Heart left ventricle (tissue), 13 donors: ENCODE measurements at regions not wholly inside any gene's neighbourhood (a gene's known extent, or its start where the extent isn't known, plus 50 kb on each side); places are given as distances from the start of the nearest gene placed in this dataset.

ENCODE experiments used
- POLR2A ChIP-seq, 2 donors: fragments of 450-650 bp; IDR thresholded peaks; one replicate each; pipeline ENCODE4 v1.6.1; 2017; ENCODE audit warnings: antibody characterized with exemption in 2 of 2, mild to moderate bottlenecking in 2 of 2, moderate library complexity in 2 of 2
- TF ChIP-seq, protein P1 (sequence below), 12 donors: fragments of 200-600 bp; sonication (generic) in 4 of 12; IDR thresholded peaks; one replicate each; pipeline versions ENCODE4 v1.5.0 to v1.8.0; 2018 to 2022; ENCODE audit warnings: antibody characterized with exemption in 12 of 12, mild to moderate bottlenecking in 5 of 12
- donor health status: ischemic (EF 13 %, LVEDD 7.1; RV severe dilation, severe dysfunction).
- donor health status: DM: no; HTN: yes; CAD: no.
- donor health status: DM: no; HTN: no; CAD: no.
- donor health status: ischemic (EF 25% LVEDD 6.9; RV normal size, moderate dysfunction).
- donor health status: ischemic (EF 25% LVEDD 5.7; RV mildly dilated, moderate dysfunction).
- donor health status: ischemic (EF 35%, LVEDD 5.7; RV mildly dilated, moderate dysfunction).
- donor health status: nonischemic (EF 11% LVEDD 7.7; RV severe dilation, severe dysfunction).
- donor health status: DM: yes; HTN: yes; CAD: no.
- donor health status: PGD.
- donor health status: ischemic (EF 29% LVEDD 5.4; RV normal size, mild dysfunction).
- donor health status: nonischemic (EF 23%, LVEDD 6.1; RV moderate dilation, normal function).

DNA sequence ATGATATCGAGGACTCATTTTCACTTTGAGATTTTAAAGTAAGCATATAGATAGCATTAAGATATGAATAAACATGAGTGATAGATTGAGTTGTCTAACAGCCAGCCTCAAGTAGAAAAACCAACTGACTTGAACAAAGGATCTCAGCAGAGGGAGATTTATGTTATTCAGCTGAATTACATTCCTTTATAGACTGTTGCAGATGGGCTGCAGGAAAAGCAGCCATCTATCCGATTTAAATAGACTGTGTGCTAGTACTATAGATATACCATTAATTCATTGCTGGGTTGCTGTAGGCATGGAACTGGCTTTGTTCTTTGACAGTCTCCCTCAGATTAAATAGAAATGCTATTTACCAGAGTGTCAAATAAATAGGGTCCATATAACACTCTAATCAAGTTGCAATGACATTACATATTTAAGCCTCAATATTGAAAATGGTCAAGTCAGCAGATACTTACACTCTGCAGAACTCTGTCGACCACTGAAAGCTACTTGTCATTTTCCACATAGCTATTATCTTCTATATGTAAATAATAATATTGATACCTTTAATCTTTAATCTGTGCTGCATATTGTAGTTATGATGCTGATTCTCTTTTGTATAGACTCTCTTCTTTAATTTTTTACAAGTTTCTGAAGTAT is 750.8 kb downstream of the CENPC start:
- TF ChIP-seq, protein P1, sequence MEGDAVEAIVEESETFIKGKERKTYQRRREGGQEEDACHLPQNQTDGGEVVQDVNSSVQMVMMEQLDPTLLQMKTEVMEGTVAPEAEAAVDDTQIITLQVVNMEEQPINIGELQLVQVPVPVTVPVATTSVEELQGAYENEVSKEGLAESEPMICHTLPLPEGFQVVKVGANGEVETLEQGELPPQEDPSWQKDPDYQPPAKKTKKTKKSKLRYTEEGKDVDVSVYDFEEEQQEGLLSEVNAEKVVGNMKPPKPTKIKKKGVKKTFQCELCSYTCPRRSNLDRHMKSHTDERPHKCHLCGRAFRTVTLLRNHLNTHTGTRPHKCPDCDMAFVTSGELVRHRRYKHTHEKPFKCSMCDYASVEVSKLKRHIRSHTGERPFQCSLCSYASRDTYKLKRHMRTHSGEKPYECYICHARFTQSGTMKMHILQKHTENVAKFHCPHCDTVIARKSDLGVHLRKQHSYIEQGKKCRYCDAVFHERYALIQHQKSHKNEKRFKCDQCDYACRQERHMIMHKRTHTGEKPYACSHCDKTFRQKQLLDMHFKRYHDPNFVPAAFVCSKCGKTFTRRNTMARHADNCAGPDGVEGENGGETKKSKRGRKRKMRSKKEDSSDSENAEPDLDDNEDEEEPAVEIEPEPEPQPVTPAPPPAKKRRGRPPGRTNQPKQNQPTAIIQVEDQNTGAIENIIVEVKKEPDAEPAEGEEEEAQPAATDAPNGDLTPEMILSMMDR (IDR thresholded peaks at IDR 0.05), result no peak
- TF ChIP-seq POLR2A (IDR thresholded peaks at IDR 0.05), result no peak
